SK-N-SH (cell line): ENCODE measurements at regions not wholly inside any gene's neighbourhood (a gene's known extent, or its start where the extent isn't known, plus 50 kb on each side); places are given as distances from the start of the nearest gene placed in this dataset.

Experiments used
- CTCF ChIA-PET: fragments of 300-600, 350-600 bp; formaldehyde crosslinking; extraction: SDS; loops from one replicate; lab custom pipeline; 2021; lab: Yijun Ruan, JAX
- POLR2A ChIA-PET: fragments of 350-600 bp; sonication (Branson Sonifier 250); formaldehyde crosslinking; extraction: SDS; loops from one replicate; lab custom pipeline; 2020; ENCODE audit warnings: antibody characterized with exemption, inconsistent platforms; lab: Yijun Ruan, JAX
- DNase-seq: peaks from one replicate; pipeline ENCODE4 v3.0.0; 2012
- H2AFZ ChIP-seq: fragments of 200-600 bp; sonication (generic); 2 replicates; pipeline ENCODE4 v1.8.1; 2016; ENCODE audit warnings: antibody characterized with exemption, mild to moderate bottlenecking, low read depth
- H3F3A ChIP-seq: fragments of 200-600 bp; sonication (generic); replicated peaks from 2 replicates; pipeline ENCODE3; 2016; ENCODE audit warnings: antibody characterized with exemption, mild to moderate bottlenecking; ENCODE audit not compliant: insufficient read depth
- H3K27ac ChIP-seq, 2 experiments: fragments of 200-500 bp in 1 of 2; fragments of 200-600 bp in 1 of 2; sonication (Bioruptor generic) in 1 of 2; sonication (generic), shearing (Covaris generic) in 1 of 2; 2 replicates each; pipeline versions ENCODE4 v1.5.1 to v1.6.1; 2014 to 2016; ENCODE audit warnings: low read depth in 2 of 2, inconsistent platforms in 1 of 2, low read length in 1 of 2, mild to moderate bottlenecking in 1 of 2, mixed read lengths in 1 of 2
- H3K27me3 ChIP-seq: fragments of 200-600 bp; sonication (generic), shearing (Covaris generic); 2 replicates; pipeline ENCODE4 v1.6.1; 2016; ENCODE audit warnings: mixed run types; ENCODE audit not compliant: insufficient read depth
- H3K36me3 ChIP-seq, 2 experiments: fragments of 200-500 bp in 1 of 2; fragments of 200-600 bp in 1 of 2; sonication (Bioruptor generic) in 1 of 2; sonication (generic) in 1 of 2; replicated peaks in 1 of 2; 2 replicates each; pipeline versions ENCODE3 to v1.5.1; 2014 to 2016; ENCODE audit warnings: low read length in 1 of 2, mild to moderate bottlenecking in 1 of 2; ENCODE audit not compliant: insufficient read depth in 2 of 2, control insufficient read depth in 1 of 2
- H3K4me1 ChIP-seq, 2 experiments: fragments of 200-500 bp in 1 of 2; fragments of 200-600 bp in 1 of 2; sonication (Bioruptor generic) in 1 of 2; sonication (generic), shearing (Covaris generic) in 1 of 2; 2 replicates each; pipeline versions ENCODE4 v1.5.1 to v1.6.1; 2014 to 2016; ENCODE audit warnings: low read depth in 1 of 2, low read length in 1 of 2, mixed run types in 1 of 2; ENCODE audit not compliant: insufficient read depth in 2 of 2, control insufficient read depth in 1 of 2
- H3K4me2 ChIP-seq: fragments of 200-600 bp; sonication (generic), shearing (Covaris generic); 2 replicates; pipeline ENCODE4 v1.6.1; 2017; ENCODE audit warnings: mixed run types
- H3K4me3 ChIP-seq, 2 experiments: fragments of 200-500 bp in 1 of 2; fragments of 200-600 bp in 1 of 2; sonication (Bioruptor generic) in 1 of 2; sonication (generic), shearing (Covaris generic) in 1 of 2; 2 replicates each; pipeline versions ENCODE4 v1.5.1 to v1.8.1; 2014 to 2016; ENCODE audit warnings: low read depth in 2 of 2, inconsistent platforms in 1 of 2, low read length in 1 of 2, mild to moderate bottlenecking in 1 of 2, mixed read lengths in 1 of 2, moderate library complexity in 1 of 2
- H3K79me2 ChIP-seq: fragments of 200-600 bp; sonication (generic); 2 replicates; pipeline ENCODE4 v1.8.1; 2017; ENCODE audit warnings: mild to moderate bottlenecking; ENCODE audit not compliant: insufficient read depth
- H3K9ac ChIP-seq: fragments of 200-600 bp; sonication (generic); 2 replicates; pipeline ENCODE4 v1.6.1; 2017; ENCODE audit warnings: mixed run types
- H3K9me2 ChIP-seq: fragments of 200-600 bp; sonication (generic); 2 replicates; pipeline ENCODE4 v1.6.1; 2017; ENCODE audit warnings: mixed run types
- H3K9me3 ChIP-seq: fragments of 200-600 bp; sonication (generic); 2 replicates; pipeline ENCODE4 v1.6.1; 2017; ENCODE audit warnings: mixed run types, mild to moderate bottlenecking, moderate library complexity
- H4K20me1 ChIP-seq: fragments of 200-600 bp; sonication (generic); 2 replicates; pipeline ENCODE4 v1.6.1; 2017; ENCODE audit warnings: mild to moderate bottlenecking, mixed run types; ENCODE audit not compliant: insufficient read depth
- CTCF ChIP-seq: fragments of 200-600 bp; sonication (generic); IDR thresholded peaks from 2 replicates; pipeline ENCODE4 v1.6.1; 2017; ENCODE audit warnings: antibody characterized with exemption, mild to moderate bottlenecking, moderate library complexity
- EP300 ChIP-seq, 2 experiments: IDR thresholded peaks; 2 replicates each; pipeline versions ENCODE4 v1.4.0 to v1.6.1; 2012; ENCODE audit warnings: borderline replicate concordance in 1 of 2, low read depth in 1 of 2, low read length in 1 of 2
- EZH2phosphoT487 ChIP-seq: fragments of 200-600 bp; sonication (generic); IDR thresholded peaks from 2 replicates; pipeline ENCODE4 v1.6.1; 2017; ENCODE audit warnings: low read depth, mixed run types, mild to moderate bottlenecking, antibody characterized with exemption, moderate library complexity, borderline replicate concordance
- FOSL2 ChIP-seq: IDR thresholded peaks from 2 replicates; pipeline ENCODE4 v1.4.0; 2012; ENCODE audit warnings: low read depth, mild to moderate bottlenecking, moderate library complexity, borderline replicate concordance
- GABPA ChIP-seq: IDR thresholded peaks from 2 replicates; pipeline ENCODE4 v1.4.0; 2012; ENCODE audit warnings: low read depth, mild to moderate bottlenecking
- GATA2 ChIP-seq: sonication (generic); formaldehyde crosslinking; IDR thresholded peaks from 2 replicates; pipeline ENCODE4 v1.5.0; 2020; ENCODE audit warnings: mild to moderate bottlenecking, missing genetic modification reagents
- MEF2A ChIP-seq: IDR thresholded peaks from 2 replicates; pipeline ENCODE4 v1.4.0; 2012; ENCODE audit warnings: low read depth, borderline replicate concordance
- MXI1 ChIP-seq: IDR thresholded peaks from 2 replicates; pipeline ENCODE4 v1.6.1; 2012; ENCODE audit warnings: mild to moderate bottlenecking, low read depth, low read length, improper control_type of control experiment
- RCOR1 ChIP-seq: fragments of 150-350 bp; IDR thresholded peaks from 2 replicates; pipeline ENCODE4 v1.6.1; 2017; ENCODE audit warnings: antibody characterized with exemption, low read length
- RFX5 ChIP-seq: IDR thresholded peaks from 2 replicates; pipeline ENCODE4 v1.6.1; 2012; ENCODE audit warnings: mild to moderate bottlenecking, improper control_type of control experiment, low read length
- SIN3A ChIP-seq: IDR thresholded peaks from 2 replicates; pipeline ENCODE4 v1.6.1; 2012; ENCODE audit warnings: low read depth, mild to moderate bottlenecking, low read length, moderate library complexity, borderline replicate concordance
- SMC3 ChIP-seq: IDR thresholded peaks from 2 replicates; pipeline ENCODE4 v1.6.1; 2012; ENCODE audit warnings: low read depth, low read length, improper control_type of control experiment
- TAF1 ChIP-seq: IDR thresholded peaks from 2 replicates; pipeline ENCODE4 v1.6.1; 2012; ENCODE audit warnings: low read depth, mild to moderate bottlenecking, low read length, moderate library complexity, borderline replicate concordance
- TCF12 ChIP-seq: IDR thresholded peaks from 2 replicates; pipeline ENCODE4 v1.4.0; 2012
- USF1 ChIP-seq: IDR thresholded peaks from 2 replicates; pipeline ENCODE4 v1.4.0; 2012; ENCODE audit warnings: low read depth, borderline replicate concordance
- ZBTB33 ChIP-seq: IDR thresholded peaks from 2 replicates; pipeline ENCODE4 v1.4.0; 2012; ENCODE audit warnings: low read depth, borderline replicate concordance
- WGBS: methylation state at CpG from one replicate; pipeline ENCODE4 v1.1.6; 2017; ENCODE audit warnings: low lambda C conversion rate; 5-methylcytosine and 5-hydroxymethylcytosine counted together

GRCh38 chr4:189036906-189037305, 897.7 kb downstream of the TRIML1 start:
- Histone ChIP-seq H4K20me1 (no peaks in the 10 kb centered on the region), H3K9me3 (no peaks in the 10 kb centered on the region), H3K36me3 (no peaks in the 10 kb centered on the region), H3K27me3 (no peaks in the 10 kb centered on the region), H2AFZ (no peak overlapping the region), H3K9ac (no peak overlapping the region), H3K4me3 (no peak overlapping the region), H3F3A (no peaks in the 10 kb centered on the region), H3K4me2 (no peak overlapping the region), H3K4me1 (no peaks in the 10 kb centered on the region; a peak in 1 of 4 replicates)
- 40% methylated on average over 5 of the region's 6 CpGs for WGBS
- CTCF ChIA-PET: no interaction called here
- TF ChIP-seq GABPA: no peak
- TF ChIP-seq, all 33 proteins: peak for 0
- Histone ChIP-seq H3K27ac (no peak overlapping the region), H3K9me2 (no peaks in the 10 kb centered on the region), H3K79me2 (no peaks in the 10 kb centered on the region)
- no peak for DNase-seq
- POLR2A ChIA-PET: no interaction called here

GRCh38 chr4:189046642-189047041, 894.0 kb upstream of the FRG1 start:
- 38% methylated on average over 1 of the region's 1 CpG for WGBS
- no peak for DNase-seq
- H3K9me2 ChIP-seq: no peaks in the 10 kb centered on the region
- H3K4me1 ChIP-seq: peaks cover 0 to 3% of the 10 kb centered on the region in 2 experiments; a peak in 2 of 4 replicates
- H2AFZ ChIP-seq: no peak overlapping the region
- H3K4me2 ChIP-seq: no peak overlapping the region
- TF ChIP-seq FOSL2 (no peak), TCF12 (no peak), MXI1 (no peak), TAF1 (no peak), RFX5 (no peak), USF1 (no peak), RCOR1 (no peak)
- TF ChIP-seq, all 33 proteins: peak for 0
- Histone ChIP-seq H4K20me1 (no peaks in the 10 kb centered on the region), H3K9ac (no peak overlapping the region), H3K27ac (no peak overlapping the region), H3F3A (no peaks in the 10 kb centered on the region), H3K9me3 (no peaks in the 10 kb centered on the region), H3K4me3 (no peak overlapping the region), H3K36me3 (no peaks in the 10 kb centered on the region), H3K79me2 (no peaks in the 10 kb centered on the region), H3K27me3 (no peaks in the 10 kb centered on the region)
- POLR2A ChIA-PET: no interaction called here
- CTCF ChIA-PET: interaction anchor here (1.0 to 1.4 kb wide), 2 partner anchors 8 to 9 kb away, joined by 3 read pairs; no protein-coding TSS in a partner anchor

GRCh38 chr4:189048119-189048518, 892.6 kb upstream of the FRG1 start:
- H3K79me2 ChIP-seq: no peaks in the 10 kb centered on the region
- H3K9ac ChIP-seq: no peak overlapping the region
- ChIA-PET CTCF (no interaction called here), POLR2A (no interaction called here)
- WGBS: 47% methylated on average over 1 of the region's 1 CpG
- no peaks in the 10 kb centered on the region for H3K9me2 ChIP-seq
- no peaks in the 10 kb centered on the region for H3K9me3 ChIP-seq
- H3K27ac ChIP-seq: no peak overlapping the region
- no peaks in the 10 kb centered on the region for H3F3A ChIP-seq
- no peaks in the 10 kb centered on the region for H3K27me3 ChIP-seq
- no peak overlapping the region for H2AFZ ChIP-seq
- H3K4me3 ChIP-seq: no peak overlapping the region
- no peak for DNase-seq
- peaks cover 0 to 3% of the 10 kb centered on the region in 2 experiments; a peak in 2 of 4 replicates for H3K4me1 ChIP-seq
- H3K36me3 ChIP-seq: no peaks in the 10 kb centered on the region
- H4K20me1 ChIP-seq: no peaks in the 10 kb centered on the region
- no peak overlapping the region for H3K4me2 ChIP-seq
- TF ChIP-seq GATA2 (CRISPR knock-in tag) (no peak), FOSL2 (no peak), TCF12 (no peak), USF1 (no peak), RCOR1 (no peak), CTCF (no peak), EZH2phosphoT487 (no peak), MXI1 (no peak), EP300 (IDR thresholded peaks at IDR 0.05; ENCODE audit: borderline replicate concordance in 1 of 2, low read depth in 1 of 2, low read length in 1 of 2) (no peak), SIN3A (no peak), SMC3 (no peak), ZBTB33 (no peak), MEF2A (no peak)
